Panc1 (cell line): ENCODE measurements at regions not wholly inside any gene's neighbourhood (a gene's known extent, or its start where the extent isn't known, plus 50 kb on each side); places are given as distances from the start of the nearest gene placed in this dataset.

Experiments used
- POLR2AphosphoS5 ChIP-seq: IDR thresholded peaks from 2 replicates; pipeline ENCODE4 v1.6.1; 2012; ENCODE audit warnings: mild to moderate bottlenecking, low read depth, low read length, moderate library complexity
- SIN3A ChIP-seq: IDR thresholded peaks from 2 replicates; pipeline ENCODE4 v1.6.1; 2012; ENCODE audit warnings: low read depth, mild to moderate bottlenecking, low read length, moderate library complexity, borderline replicate concordance; ENCODE audit not compliant: insufficient read depth
- TF ChIP-seq, protein P1 (sequence below): fragments of 450-650 bp; IDR thresholded peaks from 2 replicates; pipeline ENCODE4 v1.5.1; 2017; ENCODE audit warnings: mild to moderate bottlenecking
- TF ChIP-seq, protein P2 (sequence below), 2 experiments: IDR thresholded peaks; 2 replicates each; pipeline ENCODE4 v1.6.1; 2011 to 2012; ENCODE audit warnings: low read depth in 2 of 2, control low read depth in 1 of 2, low read length in 1 of 2, mild to moderate bottlenecking in 1 of 2, moderate library complexity in 1 of 2; ENCODE audit not compliant: insufficient read depth in 1 of 2

DNA sequence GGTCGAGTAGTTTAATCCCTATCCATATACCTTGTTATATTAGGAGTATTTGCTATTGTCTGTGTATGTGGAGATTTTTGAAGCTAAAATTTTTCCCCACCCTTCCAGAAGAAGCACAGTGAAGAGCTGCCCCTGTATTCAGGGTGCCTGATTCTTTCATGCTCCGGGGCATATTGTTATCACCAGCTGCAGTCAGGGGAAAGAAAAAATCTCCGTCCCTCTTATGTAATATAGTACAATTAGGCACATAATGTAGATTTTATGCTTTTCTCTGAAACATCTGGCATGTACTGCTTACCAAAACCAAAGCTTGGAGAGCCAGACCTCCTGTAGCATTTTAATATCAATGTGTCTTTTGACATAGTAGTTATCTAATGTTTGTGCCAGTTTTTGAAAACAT lies 214.9 kb upstream of the EDNRB start:
- TF ChIP-seq, protein P1, sequence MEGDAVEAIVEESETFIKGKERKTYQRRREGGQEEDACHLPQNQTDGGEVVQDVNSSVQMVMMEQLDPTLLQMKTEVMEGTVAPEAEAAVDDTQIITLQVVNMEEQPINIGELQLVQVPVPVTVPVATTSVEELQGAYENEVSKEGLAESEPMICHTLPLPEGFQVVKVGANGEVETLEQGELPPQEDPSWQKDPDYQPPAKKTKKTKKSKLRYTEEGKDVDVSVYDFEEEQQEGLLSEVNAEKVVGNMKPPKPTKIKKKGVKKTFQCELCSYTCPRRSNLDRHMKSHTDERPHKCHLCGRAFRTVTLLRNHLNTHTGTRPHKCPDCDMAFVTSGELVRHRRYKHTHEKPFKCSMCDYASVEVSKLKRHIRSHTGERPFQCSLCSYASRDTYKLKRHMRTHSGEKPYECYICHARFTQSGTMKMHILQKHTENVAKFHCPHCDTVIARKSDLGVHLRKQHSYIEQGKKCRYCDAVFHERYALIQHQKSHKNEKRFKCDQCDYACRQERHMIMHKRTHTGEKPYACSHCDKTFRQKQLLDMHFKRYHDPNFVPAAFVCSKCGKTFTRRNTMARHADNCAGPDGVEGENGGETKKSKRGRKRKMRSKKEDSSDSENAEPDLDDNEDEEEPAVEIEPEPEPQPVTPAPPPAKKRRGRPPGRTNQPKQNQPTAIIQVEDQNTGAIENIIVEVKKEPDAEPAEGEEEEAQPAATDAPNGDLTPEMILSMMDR = no peak
- TF ChIP-seq, protein P2, sequence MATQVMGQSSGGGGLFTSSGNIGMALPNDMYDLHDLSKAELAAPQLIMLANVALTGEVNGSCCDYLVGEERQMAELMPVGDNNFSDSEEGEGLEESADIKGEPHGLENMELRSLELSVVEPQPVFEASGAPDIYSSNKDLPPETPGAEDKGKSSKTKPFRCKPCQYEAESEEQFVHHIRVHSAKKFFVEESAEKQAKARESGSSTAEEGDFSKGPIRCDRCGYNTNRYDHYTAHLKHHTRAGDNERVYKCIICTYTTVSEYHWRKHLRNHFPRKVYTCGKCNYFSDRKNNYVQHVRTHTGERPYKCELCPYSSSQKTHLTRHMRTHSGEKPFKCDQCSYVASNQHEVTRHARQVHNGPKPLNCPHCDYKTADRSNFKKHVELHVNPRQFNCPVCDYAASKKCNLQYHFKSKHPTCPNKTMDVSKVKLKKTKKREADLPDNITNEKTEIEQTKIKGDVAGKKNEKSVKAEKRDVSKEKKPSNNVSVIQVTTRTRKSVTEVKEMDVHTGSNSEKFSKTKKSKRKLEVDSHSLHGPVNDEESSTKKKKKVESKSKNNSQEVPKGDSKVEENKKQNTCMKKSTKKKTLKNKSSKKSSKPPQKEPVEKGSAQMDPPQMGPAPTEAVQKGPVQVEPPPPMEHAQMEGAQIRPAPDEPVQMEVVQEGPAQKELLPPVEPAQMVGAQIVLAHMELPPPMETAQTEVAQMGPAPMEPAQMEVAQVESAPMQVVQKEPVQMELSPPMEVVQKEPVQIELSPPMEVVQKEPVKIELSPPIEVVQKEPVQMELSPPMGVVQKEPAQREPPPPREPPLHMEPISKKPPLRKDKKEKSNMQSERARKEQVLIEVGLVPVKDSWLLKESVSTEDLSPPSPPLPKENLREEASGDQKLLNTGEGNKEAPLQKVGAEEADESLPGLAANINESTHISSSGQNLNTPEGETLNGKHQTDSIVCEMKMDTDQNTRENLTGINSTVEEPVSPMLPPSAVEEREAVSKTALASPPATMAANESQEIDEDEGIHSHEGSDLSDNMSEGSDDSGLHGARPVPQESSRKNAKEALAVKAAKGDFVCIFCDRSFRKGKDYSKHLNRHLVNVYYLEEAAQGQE (IDR thresholded peaks at IDR 0.05; ENCODE audit: insufficient read depth in 1 of 2, low read depth in 2 of 2, low read length in 1 of 2) = no peak
- TF ChIP-seq POLR2AphosphoS5 (no peak), SIN3A (no peak)
